ENCODE measurements at regions not wholly inside any gene's neighbourhood (a gene's known extent, or its start where the extent isn't known, plus 50 kb on each side); places are given as distances from the start of the nearest gene placed in this dataset.

DNA sequence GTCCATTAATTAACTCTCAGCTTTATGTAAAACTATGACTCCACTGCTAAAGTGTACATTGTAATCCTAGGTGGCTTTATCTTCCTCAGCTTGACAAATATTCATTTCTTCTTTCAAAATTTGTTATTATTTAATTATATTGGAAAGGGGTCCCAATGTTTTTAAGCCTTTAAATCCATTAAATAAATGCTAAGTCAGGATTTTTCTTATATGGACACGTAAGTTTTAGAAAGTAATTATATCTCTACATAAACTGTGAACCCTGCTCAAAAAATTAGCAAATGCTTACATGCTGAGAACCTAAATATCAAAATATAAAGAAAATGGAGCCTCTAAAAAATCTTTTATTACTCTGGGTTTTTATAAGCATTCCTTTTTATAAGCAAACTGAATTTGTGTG, 78.2 kb upstream of the MIR17HG start:
- no peak for TF ChIP-seq GATA2 (IDR thresholded peaks at IDR 0.05; ENCODE audit: low read depth, low read length)
- TF ChIP-seq GATA3 (IDR thresholded peaks at IDR 0.05; ENCODE audit: low read depth, low read length), result no peak

All from SH-SY5Y (cell line).